SK-N-SH treated with all-trans-retinoic acid at 6 μM for 48 hours (cell line): ENCODE measurements at regions not wholly inside any gene's neighbourhood (a gene's known extent, or its start where the extent isn't known, plus 50 kb on each side); places are given as distances from the start of the nearest gene placed in this dataset.

Experiments used
- ARNTL ChIP-seq: fragments of 450-650 bp; formaldehyde crosslinking; IDR thresholded peaks from 2 replicates; pipeline ENCODE4 v1.5.0; 2020; ENCODE audit warnings: low read depth, mild to moderate bottlenecking, moderate library complexity, borderline replicate concordance
- BACH2 ChIP-seq: fragments of 250-450 bp; sonication (Bioruptor Pico); IDR thresholded peaks from 2 replicates; pipeline ENCODE4 v1.9.0; 2021; ENCODE audit warnings: mild to moderate bottlenecking, borderline replicate concordance
- CREB5 ChIP-seq: fragments of 250-450 bp; sonication (Bioruptor Pico); IDR thresholded peaks from 2 replicates; pipeline ENCODE4 v1.5.1; 2020; ENCODE audit warnings: low read depth, mild to moderate bottlenecking, moderate library complexity
- ESRRG ChIP-seq: fragments of 250-450 bp; sonication (Bioruptor Pico); IDR thresholded peaks from 2 replicates; pipeline ENCODE4 v1.6.1; 2021; ENCODE audit warnings: mild to moderate bottlenecking
- OSR1 ChIP-seq: fragments of 250-450 bp; sonication (Bioruptor Pico); IDR thresholded peaks from 2 replicates; pipeline ENCODE4 v1.8.0; 2022; ENCODE audit warnings: moderate library complexity, mild to moderate bottlenecking, inconsistent platforms
- PPARA ChIP-seq: fragments of 250-450 bp; sonication (Bioruptor Pico); IDR thresholded peaks from 2 replicates; pipeline ENCODE4 v1.5.0; 2020; ENCODE audit warnings: mild to moderate bottlenecking, borderline replicate concordance
- RARB ChIP-seq: fragments of 250-450 bp; sonication (Bioruptor Pico); IDR thresholded peaks from 2 replicates; pipeline ENCODE4 v1.8.0; 2021; ENCODE audit warnings: mild to moderate bottlenecking, moderate library complexity
- ZC3H10 ChIP-seq: fragments of 250-450 bp; sonication (Bioruptor Pico); IDR thresholded peaks from 2 replicates; pipeline ENCODE4 v1.5.1; 2021; ENCODE audit warnings: mild to moderate bottlenecking, moderate library complexity
- ZNF565 ChIP-seq: fragments of 450-650 bp; formaldehyde crosslinking; conservative IDR thresholded peaks from 2 replicates; pipeline ENCODE4 v1.5.0; 2020; ENCODE audit warnings: low read depth, mild to moderate bottlenecking, moderate library complexity
- ZNF70 ChIP-seq: fragments of 450-650 bp; formaldehyde crosslinking; IDR thresholded peaks from 2 replicates; pipeline ENCODE4 v1.5.0; 2020; ENCODE audit warnings: mild to moderate bottlenecking, moderate library complexity
- ZNF8 ChIP-seq: fragments of 450-650 bp; formaldehyde crosslinking; IDR thresholded peaks from 2 replicates; pipeline ENCODE4 v1.5.0; 2020; ENCODE audit warnings: mild to moderate bottlenecking, moderate library complexity

DNA sequence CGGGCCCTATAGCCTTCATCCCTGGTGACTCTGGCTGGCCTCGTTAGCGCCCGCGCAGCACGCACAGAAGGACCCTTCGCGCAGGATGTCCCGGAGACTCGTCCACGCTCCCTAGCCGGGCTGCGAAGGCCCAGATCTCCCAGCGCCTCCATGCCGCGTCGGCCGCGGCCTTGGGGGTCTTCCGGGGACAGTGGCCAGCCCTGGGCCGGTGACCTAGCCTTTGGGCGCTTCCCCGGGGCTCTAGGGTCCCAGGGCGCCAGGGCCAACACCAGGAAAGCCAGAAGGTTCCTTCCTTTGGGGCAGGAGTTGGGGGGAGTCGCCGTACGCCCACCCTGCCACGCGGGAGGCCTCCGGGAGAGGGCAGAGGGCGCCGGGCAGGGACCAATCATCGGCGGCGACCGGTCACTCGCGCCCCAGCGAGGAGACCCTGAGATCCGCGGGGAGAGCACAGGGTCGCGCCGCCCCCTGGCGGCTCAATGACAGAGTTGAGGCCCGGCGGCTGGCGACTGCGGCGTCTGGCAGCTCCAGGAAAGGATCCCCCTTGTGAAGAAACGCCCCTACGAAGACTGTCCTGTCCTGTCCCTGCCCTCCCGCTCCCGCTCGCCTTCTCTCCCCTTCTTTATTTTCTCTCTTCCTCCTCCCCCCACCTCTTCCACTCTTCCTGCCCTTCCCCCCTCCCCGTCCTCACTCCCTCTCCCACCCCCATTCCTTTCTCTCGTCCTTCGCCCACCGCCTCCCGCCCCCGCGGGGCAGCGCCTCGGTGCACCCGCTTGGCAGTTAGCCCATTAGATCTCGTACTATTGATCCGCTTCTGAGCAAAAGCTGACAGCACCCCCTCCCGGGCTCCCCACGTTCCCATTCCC lies 62.3 kb upstream of the LBX1 start:
- TF ChIP-seq ZNF70 (CRISPR knock-in tag) (no peak), PPARA (CRISPR knock-in tag) (no peak), ZNF565 (CRISPR knock-in tag) (no peak), ESRRG (CRISPR knock-in tag) (no peak), ZNF8 (CRISPR knock-in tag) (no peak), OSR1 (CRISPR knock-in tag) (no peak), CREB5 (CRISPR knock-in tag) (no peak), BACH2 (CRISPR knock-in tag) (no peak), ARNTL (CRISPR knock-in tag) (no peak), ZC3H10 (CRISPR knock-in tag) (no peak), RARB (no peak)
